ENCODE measurements at regions not wholly inside any gene's neighbourhood (a gene's known extent, or its start where the extent isn't known, plus 50 kb on each side); places are given as distances from the start of the nearest gene placed in this dataset.

GRCh38 chr11:13098616-13099289, 89.6 kb downstream of the RASSF10 start:
- TF ChIP-seq RAD21 (IDR thresholded peaks at IDR 0.05; ENCODE audit: low read depth) (no peak), CEBPB (IDR thresholded peaks at IDR 0.05) (no peak), FOXM1 (IDR thresholded peaks at IDR 0.05; ENCODE audit: borderline replicate concordance, low read depth) (no peak), EP300 (IDR thresholded peaks at IDR 0.05; ENCODE audit: borderline replicate concordance) (no peak), TCF12 (IDR thresholded peaks at IDR 0.05; ENCODE audit: low read depth) (no peak), TAF1 (IDR thresholded peaks at IDR 0.05; ENCODE audit: low read depth) (no peak), NFIC (IDR thresholded peaks at IDR 0.05) (no peak), TEAD4 (IDR thresholded peaks at IDR 0.05) (no peak), REST (IDR thresholded peaks at IDR 0.05; ENCODE audit: low read depth) (no peak), YY1 (IDR thresholded peaks at IDR 0.05; ENCODE audit: low read depth) (no peak), EGR1 (IDR thresholded peaks at IDR 0.05) (no peak), CREB1 (IDR thresholded peaks at IDR 0.05; ENCODE audit: low read depth) (no peak), USF1 (IDR thresholded peaks at IDR 0.05) (no peak)
- TF ChIP-seq, protein P1, sequence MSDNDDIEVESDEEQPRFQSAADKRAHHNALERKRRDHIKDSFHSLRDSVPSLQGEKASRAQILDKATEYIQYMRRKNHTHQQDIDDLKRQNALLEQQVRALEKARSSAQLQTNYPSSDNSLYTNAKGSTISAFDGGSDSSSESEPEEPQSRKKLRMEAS (IDR thresholded peaks at IDR 0.05) = no peak
